KMS-11 (cell line): ENCODE measurements at regions not wholly inside any gene's neighbourhood (a gene's known extent, or its start where the extent isn't known, plus 50 kb on each side); places are given as distances from the start of the nearest gene placed in this dataset.

Experiments
- H2AFZ ChIP-seq: fragments of 200-600 bp; sonication (generic); 2 replicates; pipeline ENCODE4 v1.6.1; 2016; ENCODE audit warnings: antibody characterized with exemption, mixed run types, low read depth
- H3K27ac ChIP-seq: fragments of 200-600 bp; sonication (generic); 2 replicates; pipeline ENCODE4 v1.6.1; 2016; ENCODE audit warnings: mild to moderate bottlenecking, mixed run types
- H3K27me3 ChIP-seq: fragments of 200-600 bp; sonication (generic); 2 replicates; pipeline ENCODE4 v1.6.1; 2017; ENCODE audit warnings: mild to moderate bottlenecking, low read depth, mixed run types, moderate library complexity; ENCODE audit not compliant: insufficient read depth
- H3K36me3 ChIP-seq: fragments of 200-600 bp; sonication (generic); 2 replicates; pipeline ENCODE4 v1.6.1; 2017; ENCODE audit warnings: mild to moderate bottlenecking, mixed run types; ENCODE audit not compliant: insufficient read depth
- H3K4me1 ChIP-seq: fragments of 200-600 bp; sonication (generic); 2 replicates; pipeline ENCODE4 v1.6.1; 2016; ENCODE audit warnings: mild to moderate bottlenecking, low read depth, mixed run types; ENCODE audit not compliant: poor library complexity, severe bottlenecking
- H3K4me2 ChIP-seq: fragments of 200-600 bp; sonication (generic); 2 replicates; pipeline ENCODE4 v1.7.0; 2016; ENCODE audit warnings: mild to moderate bottlenecking, mixed run types
- H3K4me3 ChIP-seq: fragments of 200-600 bp; sonication (generic); IDR thresholded peaks from 2 replicates; pipeline ENCODE4 v1.6.1; 2017; ENCODE audit warnings: low read depth, low read length, mixed read lengths; ENCODE audit not compliant: insufficient read depth
- H3K79me2 ChIP-seq: fragments of 200-600 bp; sonication (generic); 2 replicates; pipeline ENCODE4 v1.6.1; 2016; ENCODE audit warnings: low read depth, mixed run types; ENCODE audit not compliant: insufficient read depth
- H3K9ac ChIP-seq: fragments of 200-600 bp; sonication (generic); 2 replicates; pipeline ENCODE4 v1.6.1; 2016; ENCODE audit warnings: mild to moderate bottlenecking, mixed run types
- H4K20me1 ChIP-seq: fragments of 200-600 bp; sonication (generic); 2 replicates; pipeline ENCODE4 v1.6.1; 2016; ENCODE audit warnings: mild to moderate bottlenecking, mixed run types; ENCODE audit not compliant: insufficient read depth
- TF ChIP-seq, protein P1 (sequence below): fragments of 200-600 bp; sonication (generic); conservative IDR thresholded peaks from 2 replicates; pipeline ENCODE4 v1.6.1; 2017; ENCODE audit warnings: low read depth, mild to moderate bottlenecking, antibody characterized with exemption, low read length, moderate library complexity, mixed read lengths

DNA sequence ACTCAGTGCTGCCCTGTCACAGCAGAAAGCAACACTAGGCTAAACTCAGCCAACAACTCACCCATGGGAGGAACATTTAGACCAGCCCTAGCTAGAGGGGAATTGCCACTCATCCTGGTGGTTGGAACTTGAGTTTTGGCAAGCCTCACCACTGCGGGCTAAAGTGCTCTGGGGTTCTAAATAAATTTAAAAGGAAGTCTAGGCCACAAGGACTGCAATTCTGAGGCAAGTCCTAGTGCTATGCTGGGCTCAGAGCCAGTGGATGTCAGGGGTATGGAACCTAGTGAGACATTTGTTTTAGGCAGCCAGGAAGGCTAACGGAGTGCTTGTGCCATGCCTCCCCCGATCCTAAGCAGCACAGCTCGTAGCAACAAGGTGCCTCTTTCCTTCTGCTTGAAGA, 78.0 kb downstream of the RGS13 start:
- H3K36me3 ChIP-seq: no peaks in the 10 kb centered on the region
- H3K27ac ChIP-seq: no peak overlapping the region
- no peaks in the 10 kb centered on the region for H3K27me3 ChIP-seq
- H4K20me1 ChIP-seq: no peaks in the 10 kb centered on the region
- no peak overlapping the region for H3K4me3 ChIP-seq
- no peak overlapping the region for H3K9ac ChIP-seq
- no peaks in the 10 kb centered on the region for H3K79me2 ChIP-seq
- H3K4me1 ChIP-seq: no peaks in the 10 kb centered on the region
- TF ChIP-seq, protein P1, sequence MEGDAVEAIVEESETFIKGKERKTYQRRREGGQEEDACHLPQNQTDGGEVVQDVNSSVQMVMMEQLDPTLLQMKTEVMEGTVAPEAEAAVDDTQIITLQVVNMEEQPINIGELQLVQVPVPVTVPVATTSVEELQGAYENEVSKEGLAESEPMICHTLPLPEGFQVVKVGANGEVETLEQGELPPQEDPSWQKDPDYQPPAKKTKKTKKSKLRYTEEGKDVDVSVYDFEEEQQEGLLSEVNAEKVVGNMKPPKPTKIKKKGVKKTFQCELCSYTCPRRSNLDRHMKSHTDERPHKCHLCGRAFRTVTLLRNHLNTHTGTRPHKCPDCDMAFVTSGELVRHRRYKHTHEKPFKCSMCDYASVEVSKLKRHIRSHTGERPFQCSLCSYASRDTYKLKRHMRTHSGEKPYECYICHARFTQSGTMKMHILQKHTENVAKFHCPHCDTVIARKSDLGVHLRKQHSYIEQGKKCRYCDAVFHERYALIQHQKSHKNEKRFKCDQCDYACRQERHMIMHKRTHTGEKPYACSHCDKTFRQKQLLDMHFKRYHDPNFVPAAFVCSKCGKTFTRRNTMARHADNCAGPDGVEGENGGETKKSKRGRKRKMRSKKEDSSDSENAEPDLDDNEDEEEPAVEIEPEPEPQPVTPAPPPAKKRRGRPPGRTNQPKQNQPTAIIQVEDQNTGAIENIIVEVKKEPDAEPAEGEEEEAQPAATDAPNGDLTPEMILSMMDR: no peak
- H3K4me2 ChIP-seq: no peak overlapping the region
- H2AFZ ChIP-seq: no peak overlapping the region

DNA sequence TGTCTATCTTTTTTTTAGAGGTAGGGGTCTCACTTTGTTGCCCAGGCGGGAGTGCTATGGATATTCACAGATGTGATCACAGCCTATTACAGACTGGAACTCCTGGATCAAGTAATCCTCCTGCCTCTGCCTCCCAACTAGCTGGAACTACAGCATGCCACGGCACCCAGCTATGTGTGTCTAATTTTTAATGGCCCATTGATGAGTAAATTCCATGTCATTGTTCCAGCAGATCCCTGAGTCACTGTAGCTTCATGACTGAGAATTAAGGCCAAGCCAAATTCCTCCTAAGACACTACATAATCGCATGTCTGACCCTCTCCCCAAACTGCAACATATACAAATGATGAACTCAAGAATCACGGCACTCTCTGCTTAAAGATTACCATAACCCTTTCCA, 84.2 kb upstream of the RGS2 start:
- H3K4me2 ChIP-seq: no peak overlapping the region
- H3K27me3 ChIP-seq: no peaks in the 10 kb centered on the region
- H3K9ac ChIP-seq: no peak overlapping the region
- H3K36me3 ChIP-seq: no peaks in the 10 kb centered on the region
- no peak overlapping the region for H3K27ac ChIP-seq
- H3K4me3 ChIP-seq: no peak overlapping the region
- no peak overlapping the region for H2AFZ ChIP-seq
- no peaks in the 10 kb centered on the region for H4K20me1 ChIP-seq
- no peaks in the 10 kb centered on the region for H3K4me1 ChIP-seq
- H3K79me2 ChIP-seq: no peaks in the 10 kb centered on the region
- TF ChIP-seq, protein P1: no peak

DNA sequence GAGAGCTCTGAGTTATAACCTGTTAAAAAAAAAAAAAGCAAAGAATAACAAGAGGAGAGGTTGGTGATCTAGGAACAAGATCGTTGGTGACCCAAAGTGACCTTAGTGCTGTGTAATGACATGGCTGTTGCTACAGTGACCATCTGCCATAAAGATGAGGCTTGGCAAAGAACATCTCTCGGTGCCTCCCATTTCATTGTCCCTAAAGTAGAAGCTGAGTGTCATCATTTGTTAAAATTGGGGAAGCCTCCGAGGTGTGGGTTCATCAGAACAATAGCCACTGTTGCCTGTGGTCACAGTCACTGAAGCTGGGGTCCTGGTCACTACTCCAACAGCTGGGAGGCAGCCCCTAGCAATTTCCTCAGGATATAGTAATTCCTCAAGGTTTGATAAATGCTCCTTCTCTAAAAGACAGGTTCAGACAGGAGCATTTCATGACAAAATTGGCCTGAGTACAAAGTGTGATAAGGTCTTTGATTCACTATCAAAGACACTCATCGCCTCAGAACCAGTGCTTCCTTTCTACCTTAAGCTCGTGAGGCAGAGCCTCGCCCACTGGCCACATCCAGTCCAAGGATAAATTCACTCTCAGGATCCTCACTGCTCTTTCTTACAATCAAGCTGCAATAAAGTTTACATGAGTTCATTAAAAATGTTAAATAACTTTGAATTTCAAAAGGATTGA, 81.9 kb upstream of the RGS2 start:
- Histone ChIP-seq H4K20me1 (no peaks in the 10 kb centered on the region), H3K36me3 (no peaks in the 10 kb centered on the region), H3K4me2 (no peak overlapping the region), H3K79me2 (no peaks in the 10 kb centered on the region), H3K4me3 (no peak overlapping the region), H3K27me3 (no peaks in the 10 kb centered on the region), H3K9ac (no peak overlapping the region), H2AFZ (no peak overlapping the region), H3K27ac (no peak overlapping the region), H3K4me1 (no peaks in the 10 kb centered on the region)
- TF ChIP-seq, protein P1: no peak

DNA sequence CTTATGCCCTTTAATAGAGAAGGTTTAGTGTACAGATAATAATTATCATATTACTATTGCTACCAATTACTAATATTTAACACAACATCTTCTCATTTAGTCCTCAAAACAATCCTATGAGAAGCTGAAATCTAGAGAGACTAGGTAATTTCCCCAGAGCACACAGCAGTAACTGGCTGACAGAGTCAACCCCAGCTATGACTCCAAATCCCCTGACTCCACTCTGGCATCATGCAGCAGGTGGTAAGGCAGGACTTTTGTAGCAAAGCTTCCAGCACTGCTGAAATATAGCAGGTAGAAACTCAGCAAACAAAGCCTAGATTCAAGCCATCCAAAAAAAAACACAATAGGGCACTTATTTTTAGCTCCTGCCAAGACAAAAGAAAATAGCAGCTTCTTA, 79.3 kb upstream of the RGS2 start:
- Histone ChIP-seq H3K4me3 (no peak overlapping the region), H2AFZ (no peak overlapping the region), H3K27me3 (no peaks in the 10 kb centered on the region), H3K9ac (no peak overlapping the region), H3K27ac (no peak overlapping the region), H4K20me1 (no peaks in the 10 kb centered on the region), H3K36me3 (no peaks in the 10 kb centered on the region), H3K79me2 (no peaks in the 10 kb centered on the region), H3K4me2 (no peak overlapping the region), H3K4me1 (no peaks in the 10 kb centered on the region)
- TF ChIP-seq, protein P1: no peak
